Astrocyte (in vitro differentiated cells and primary cell): ENCODE measurements at regions not wholly inside any gene's neighbourhood (a gene's known extent, or its start where the extent isn't known, plus 50 kb on each side); places are given as distances from the start of the nearest gene placed in this dataset.

Source experiments
- DNase-seq: peaks from one replicate; pipeline ENCODE4 v3.0.0-alpha.2; 2010; ENCODE audit warnings: low read depth
- FAIRE-seq: peaks from 2 replicates; lab custom pipeline; 2011; peaks lifted over from hg19 to GRCh38; lab: Jason Lieb, UNC
- H2AFZ ChIP-seq: 2 replicates; pipeline ENCODE4 v1.6.0; 2012; ENCODE audit warnings: low read depth, low read length, inconsistent platforms
- H3K27ac ChIP-seq: 2 replicates; pipeline ENCODE4 v1.5.1; 2011; ENCODE audit warnings: low read depth, low read length, inconsistent platforms
- H3K27me3 ChIP-seq: 2 replicates; pipeline ENCODE4 v1.6.0; 2011; ENCODE audit warnings: low read length, inconsistent platforms; ENCODE audit not compliant: insufficient read depth
- H3K36me3 ChIP-seq: 2 replicates; pipeline ENCODE4 v1.5.1; 2011; ENCODE audit warnings: low read length, inconsistent platforms; ENCODE audit not compliant: insufficient read depth
- H3K4me1 ChIP-seq: 2 replicates; pipeline ENCODE4 v1.5.1; 2011; ENCODE audit warnings: low read length, inconsistent platforms; ENCODE audit not compliant: insufficient read depth
- H3K4me2 ChIP-seq: 2 replicates; pipeline ENCODE4 v1.6.0; 2012; ENCODE audit warnings: low read length, inconsistent platforms
- H3K4me3 ChIP-seq: 2 replicates; pipeline ENCODE4 v1.5.1; 2011; ENCODE audit warnings: low read depth, mild to moderate bottlenecking, low read length, inconsistent platforms; ENCODE audit not compliant: insufficient read depth
- H3K79me2 ChIP-seq: 2 replicates; pipeline ENCODE4 v1.6.0; 2012; ENCODE audit warnings: mild to moderate bottlenecking, low read length, inconsistent platforms; ENCODE audit not compliant: insufficient read depth
- H3K9ac ChIP-seq: 2 replicates; pipeline ENCODE4 v1.6.0; 2012; ENCODE audit warnings: mild to moderate bottlenecking, low read length, inconsistent platforms
- H3K9me3 ChIP-seq: 2 replicates; pipeline ENCODE4 v1.5.1; 2012; ENCODE audit warnings: low read depth, mild to moderate bottlenecking, low read length, inconsistent platforms; ENCODE audit not compliant: insufficient read depth
- H4K20me1 ChIP-seq: 2 replicates; pipeline ENCODE4 v1.6.0; 2012; ENCODE audit warnings: low read length, inconsistent platforms; ENCODE audit not compliant: insufficient read depth
- H3K27ac Mint-ChIP-seq: one replicate; pipeline ENCODE4 v1.8.0; 2021; ENCODE audit warnings: mild to moderate bottlenecking, mixed read lengths; ENCODE audit not compliant: unreplicated experiment
- H3K27me3 Mint-ChIP-seq: one replicate; pipeline ENCODE4 v1.8.0; 2021; ENCODE audit warnings: low read depth, mixed read lengths; ENCODE audit not compliant: unreplicated experiment
- H3K36me3 Mint-ChIP-seq: one replicate; pipeline ENCODE4 v1.8.0; 2021; ENCODE audit warnings: low read depth, mixed read lengths; ENCODE audit not compliant: unreplicated experiment
- H3K4me1 Mint-ChIP-seq: one replicate; pipeline ENCODE4 v1.8.0; 2021; ENCODE audit warnings: low read depth, mixed read lengths; ENCODE audit not compliant: unreplicated experiment
- H3K4me3 Mint-ChIP-seq: one replicate; pipeline ENCODE4 v1.8.0; 2021; ENCODE audit warnings: mild to moderate bottlenecking, moderate library complexity, mixed read lengths; ENCODE audit not compliant: unreplicated experiment
- H3K9me3 Mint-ChIP-seq: one replicate; pipeline ENCODE4 v1.8.0; 2021; ENCODE audit warnings: mild to moderate bottlenecking, mixed read lengths; ENCODE audit not compliant: unreplicated experiment
- CTCF ChIP-seq: IDR thresholded peaks from 2 replicates; pipeline ENCODE4 v1.5.1; 2011; ENCODE audit warnings: low read depth, mild to moderate bottlenecking, inconsistent platforms, low read length, moderate library complexity; ENCODE audit not compliant: insufficient read depth
- EZH2 ChIP-seq: IDR thresholded peaks from 2 replicates; pipeline ENCODE4 v1.6.1; 2012; ENCODE audit warnings: mild to moderate bottlenecking, low read length, inconsistent platforms; ENCODE audit not compliant: insufficient read depth

DNA sequence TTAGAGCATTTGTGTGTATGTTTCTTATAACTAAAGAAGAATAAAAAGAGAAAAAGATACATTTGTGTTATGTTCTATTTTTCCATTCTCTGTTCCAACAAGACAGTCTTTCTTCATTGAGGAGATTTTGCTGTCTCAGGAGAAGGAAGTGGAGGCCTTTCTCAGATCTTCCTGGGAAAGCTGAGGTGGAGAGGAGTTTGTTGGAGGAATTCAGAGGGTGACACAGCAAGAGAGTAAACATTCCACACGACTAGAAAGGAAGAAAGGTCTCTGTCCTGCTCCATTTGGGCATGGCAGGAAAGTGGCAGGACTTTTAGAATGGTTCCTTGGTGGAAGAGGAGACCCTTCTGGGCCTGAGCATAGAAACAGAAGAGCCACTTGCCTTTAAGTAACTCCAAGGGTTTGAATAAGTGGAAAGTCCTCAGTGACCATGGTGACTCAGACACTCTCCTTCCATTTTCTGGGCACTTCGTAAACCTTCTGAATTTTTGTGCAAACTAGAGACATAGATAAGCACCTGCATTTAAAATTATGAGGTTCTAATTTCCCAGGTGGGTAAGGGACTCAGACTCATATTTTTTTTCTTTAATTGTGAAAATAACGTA, 52.3 kb upstream of the COL5A2 start:
- Histone ChIP-seq H3K36me3 (no peaks in the 10 kb centered on the region), H3K4me1 (no peaks in the 10 kb centered on the region), H3K9me3 (no peaks in the 10 kb centered on the region), H3K27ac (no peak overlapping the region), H3K27me3 (no peaks in the 10 kb centered on the region), H3K9ac (no peak overlapping the region), H3K4me3 (no peak overlapping the region), H3K79me2 (no peaks in the 10 kb centered on the region), H4K20me1 (no peaks in the 10 kb centered on the region), H2AFZ (peak overlapping the region; percentile 21), H3K4me2 (no peak overlapping the region)
- H3K27me3 Mint-ChIP-seq: no peaks in the 10 kb centered on the region
- peak overlapping the region; percentile 3 for H3K27ac Mint-ChIP-seq
- peaks cover 2% of the 10 kb centered on the region for H3K36me3 Mint-ChIP-seq
- no peak for FAIRE-seq
- H3K9me3 Mint-ChIP-seq: no peaks in the 10 kb centered on the region
- TF ChIP-seq CTCF (no peak), EZH2 (no peak)
- no peak for DNase-seq
- no peak overlapping the region for H3K4me3 Mint-ChIP-seq
- peaks cover 13% of the 10 kb centered on the region for H3K4me1 Mint-ChIP-seq

DNA sequence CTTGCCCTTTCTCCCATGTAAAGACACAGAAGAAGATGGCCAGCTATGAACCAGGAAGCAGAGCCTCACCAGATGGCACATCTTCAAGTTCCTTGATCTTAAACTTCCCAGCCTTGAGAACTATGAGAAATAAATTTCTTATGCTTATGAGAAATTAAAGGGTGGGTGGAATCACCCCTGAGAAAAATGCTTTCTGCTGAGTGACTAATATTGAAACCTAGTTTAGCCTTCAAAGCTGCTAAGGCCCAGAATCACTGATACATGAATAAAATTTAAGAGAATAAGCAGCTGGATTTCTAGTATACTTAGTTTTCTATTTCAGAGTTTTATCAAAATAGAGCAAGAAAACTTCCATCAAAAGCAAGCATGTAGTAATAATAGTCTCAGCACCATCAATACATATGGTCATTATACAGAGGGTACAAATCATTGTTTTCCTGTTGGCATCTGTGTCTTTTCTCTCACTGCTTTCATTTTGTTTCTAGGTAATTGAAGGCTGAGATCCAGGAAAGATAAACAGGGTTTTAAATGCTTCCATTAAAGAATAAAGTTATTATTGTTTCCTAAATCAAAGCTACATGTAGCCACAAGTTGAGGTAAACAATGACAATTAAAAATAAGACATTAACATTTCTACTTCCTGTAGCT, 53.3 kb upstream of the COL5A2 start:
- no peaks in the 10 kb centered on the region for H3K9me3 Mint-ChIP-seq
- no peaks in the 10 kb centered on the region for H3K36me3 ChIP-seq
- no peak overlapping the region for H2AFZ ChIP-seq
- no peak for FAIRE-seq
- H3K4me3 Mint-ChIP-seq: no peak overlapping the region
- H3K27ac Mint-ChIP-seq: no peak overlapping the region
- H3K27me3 ChIP-seq: no peaks in the 10 kb centered on the region
- H3K4me2 ChIP-seq: no peak overlapping the region
- H3K36me3 Mint-ChIP-seq: peaks cover 2% of the 10 kb centered on the region
- no peaks in the 10 kb centered on the region for H3K9me3 ChIP-seq
- H3K27ac ChIP-seq: no peak overlapping the region
- TF ChIP-seq CTCF (no peak), EZH2 (no peak)
- DNase-seq: no peak
- H3K4me1 Mint-ChIP-seq: peaks cover 13% of the 10 kb centered on the region
- H3K27me3 Mint-ChIP-seq: no peaks in the 10 kb centered on the region
- no peaks in the 10 kb centered on the region for H3K79me2 ChIP-seq
- no peak overlapping the region for H3K4me3 ChIP-seq
- H3K9ac ChIP-seq: no peak overlapping the region
- H3K4me1 ChIP-seq: no peaks in the 10 kb centered on the region
- no peaks in the 10 kb centered on the region for H4K20me1 ChIP-seq

GRCh38 chr2:189233527-189233926, 54.0 kb upstream of the COL5A2 start:
- Histone ChIP-seq H3K4me3 (no peak overlapping the region), H3K27me3 (no peaks in the 10 kb centered on the region), H4K20me1 (no peaks in the 10 kb centered on the region), H3K27ac (no peak overlapping the region), H3K79me2 (no peaks in the 10 kb centered on the region), H3K9ac (no peak overlapping the region), H3K36me3 (no peaks in the 10 kb centered on the region), H2AFZ (no peak overlapping the region), H3K4me2 (no peak overlapping the region), H3K4me1 (no peaks in the 10 kb centered on the region), H3K9me3 (no peaks in the 10 kb centered on the region)
- FAIRE-seq (no peak), DNase-seq (no peak)
- no peaks in the 10 kb centered on the region for H3K9me3 Mint-ChIP-seq
- no peak overlapping the region for H3K4me3 Mint-ChIP-seq
- peaks cover 2% of the 10 kb centered on the region for H3K36me3 Mint-ChIP-seq
- H3K4me1 Mint-ChIP-seq: peaks cover 13% of the 10 kb centered on the region
- H3K27ac Mint-ChIP-seq: no peak overlapping the region
- H3K27me3 Mint-ChIP-seq: no peaks in the 10 kb centered on the region
- TF ChIP-seq CTCF (no peak), EZH2 (no peak)
